ENCODE measurements at regions not wholly inside any gene's neighbourhood (a gene's known extent, or its start where the extent isn't known, plus 50 kb on each side); places are given as distances from the start of the nearest gene placed in this dataset.
"Not testable (repeated sequence)": the region's sequence is repeated elsewhere in the genome, so short reads cannot be mapped to it uniquely, and the experiment has no call there.

DNA sequence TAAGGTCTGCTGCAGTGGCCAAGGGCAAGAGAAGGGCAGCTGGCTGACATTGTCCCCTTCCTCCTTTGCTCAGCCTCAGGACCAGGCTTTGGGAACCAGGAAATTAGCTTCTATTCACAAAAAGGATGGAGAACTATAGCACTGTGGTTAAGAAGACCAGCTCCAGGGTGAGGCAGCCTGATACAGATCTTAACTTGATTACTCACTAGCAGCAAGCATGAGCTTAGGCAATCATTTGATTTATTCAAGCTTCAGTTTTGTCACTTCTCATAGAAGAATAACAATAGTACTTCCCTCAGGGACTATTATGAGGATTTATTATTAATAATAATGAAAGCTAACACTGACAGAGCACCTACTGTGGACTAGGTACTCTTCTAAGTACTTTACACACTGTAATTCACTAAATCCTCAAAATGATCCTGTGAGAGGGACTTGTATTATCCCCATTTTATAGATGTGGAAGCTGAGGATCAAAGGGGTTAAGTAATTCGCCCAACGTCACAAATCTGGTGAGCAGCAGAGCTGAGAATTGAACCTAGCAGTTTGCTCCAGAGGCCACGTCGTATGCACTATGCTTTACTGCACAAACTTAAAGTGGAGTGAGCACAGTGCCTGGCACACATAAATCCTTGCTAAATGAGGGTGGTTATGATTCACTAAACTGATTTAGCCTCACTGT, 130.4 kb upstream of the PAK3 start:
- no peak for DNase-seq (ENCODE audit: low read depth in 1 of 2, low spot score in 1 of 2)

- no peak for DNase-seq (ENCODE audit: low read depth in 1 of 2, low spot score in 1 of 2)
Observed at GRCh38 chrX:110964786-110965185, 131.2 kb upstream of the PAK3 start.

GRCh38 chrX:110962451-110962850, 133.5 kb upstream of the PAK3 start:
- no peak for DNase-seq (ENCODE audit: low read depth in 1 of 2, low spot score in 1 of 2)

DNA sequence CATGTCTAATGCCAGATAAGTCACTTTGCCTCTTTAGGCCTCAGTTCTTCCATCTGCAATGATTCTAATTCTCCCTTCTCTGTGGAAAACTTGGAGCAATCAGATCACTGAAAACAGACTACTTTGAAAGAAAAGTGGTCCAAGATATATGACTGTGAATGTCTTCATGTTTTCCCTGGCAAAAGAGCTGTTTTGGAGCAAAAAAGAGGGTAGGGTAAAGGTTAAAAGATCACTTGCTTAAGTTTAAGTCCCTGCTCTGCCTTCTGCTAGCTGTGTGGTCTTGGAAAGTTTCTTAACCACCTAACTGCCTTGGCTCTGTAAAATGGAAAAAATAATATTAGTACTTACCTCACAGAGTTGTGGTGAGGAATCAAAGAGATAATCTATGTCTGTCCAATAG, 140.3 kb upstream of the PAK3 start:
- no peak for DNase-seq (ENCODE audit: low read depth in 1 of 2, low spot score in 1 of 2)

DNA sequence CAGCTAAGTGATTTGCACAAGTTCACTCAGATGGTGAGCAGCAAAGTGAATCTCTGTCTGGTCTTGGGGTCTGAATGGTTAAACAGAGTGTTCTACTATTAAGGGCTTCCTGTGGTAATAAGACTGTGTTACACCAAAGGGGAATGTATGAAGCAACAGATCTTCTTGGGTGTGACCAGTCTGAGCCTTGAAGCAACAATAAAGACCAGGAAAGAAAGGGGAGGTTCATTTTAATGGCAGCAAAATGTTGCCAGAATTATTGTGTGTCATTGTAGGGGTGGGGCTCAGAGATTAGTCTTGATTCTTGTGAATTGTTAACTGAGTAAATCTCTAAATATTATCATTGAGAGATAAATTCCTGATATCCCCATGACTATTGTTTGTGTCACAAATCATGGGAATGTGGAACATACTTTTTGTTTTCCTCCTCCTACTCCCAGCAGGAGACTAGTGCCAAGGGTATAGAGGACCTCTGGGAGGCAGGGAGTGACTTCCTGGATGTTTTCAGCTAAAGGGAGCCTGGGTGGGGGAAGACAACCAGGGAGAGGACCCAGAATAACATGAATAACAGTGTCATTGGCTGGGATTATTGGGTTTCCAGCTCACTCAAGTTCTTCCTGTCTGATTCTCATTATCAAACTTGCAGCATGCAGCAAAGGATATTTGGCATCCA, 141.4 kb upstream of the PAK3 start:
- no peak for DNase-seq (ENCODE audit: low read depth in 1 of 2, low spot score in 1 of 2)

DNA sequence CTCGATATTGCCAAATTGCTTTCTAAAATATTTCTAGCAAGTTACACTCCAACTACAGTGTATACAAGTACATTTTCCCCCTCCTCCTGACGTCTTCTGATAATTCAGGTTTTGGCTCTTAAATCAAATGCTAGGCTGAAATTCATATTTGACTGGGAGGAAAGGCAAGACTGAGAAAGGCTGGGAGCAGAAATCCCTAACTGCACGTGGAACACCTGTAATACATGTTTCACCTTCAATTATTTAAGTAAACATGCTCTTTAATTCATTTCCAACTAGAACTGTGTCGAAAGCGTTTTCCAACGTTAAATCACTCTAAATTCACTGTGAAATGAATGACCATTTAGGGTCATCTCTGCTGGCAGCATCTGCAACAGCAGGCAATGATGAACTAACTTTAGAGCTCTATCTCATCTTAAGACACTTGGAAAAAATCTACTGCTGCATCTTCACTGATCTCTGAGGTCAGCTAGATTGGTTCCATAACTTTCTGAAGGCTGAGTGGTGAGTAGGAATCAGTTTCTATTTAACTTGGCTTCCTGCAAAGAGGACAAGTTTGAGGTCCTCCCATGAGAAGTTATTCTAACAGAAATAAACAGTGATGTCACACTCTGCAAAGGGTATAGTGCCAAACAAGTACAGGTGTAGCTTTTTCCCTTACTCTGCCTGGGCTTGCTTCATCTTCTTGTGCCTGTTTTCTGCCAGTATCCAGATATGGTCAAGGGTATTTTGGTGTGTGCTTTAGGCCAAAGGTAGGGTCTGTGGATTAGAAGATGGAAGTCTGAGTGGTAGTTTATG, 144.3 kb upstream of the PAK3 start:
- no peak for DNase-seq (ENCODE audit: low read depth in 1 of 2, low spot score in 1 of 2)

DNA sequence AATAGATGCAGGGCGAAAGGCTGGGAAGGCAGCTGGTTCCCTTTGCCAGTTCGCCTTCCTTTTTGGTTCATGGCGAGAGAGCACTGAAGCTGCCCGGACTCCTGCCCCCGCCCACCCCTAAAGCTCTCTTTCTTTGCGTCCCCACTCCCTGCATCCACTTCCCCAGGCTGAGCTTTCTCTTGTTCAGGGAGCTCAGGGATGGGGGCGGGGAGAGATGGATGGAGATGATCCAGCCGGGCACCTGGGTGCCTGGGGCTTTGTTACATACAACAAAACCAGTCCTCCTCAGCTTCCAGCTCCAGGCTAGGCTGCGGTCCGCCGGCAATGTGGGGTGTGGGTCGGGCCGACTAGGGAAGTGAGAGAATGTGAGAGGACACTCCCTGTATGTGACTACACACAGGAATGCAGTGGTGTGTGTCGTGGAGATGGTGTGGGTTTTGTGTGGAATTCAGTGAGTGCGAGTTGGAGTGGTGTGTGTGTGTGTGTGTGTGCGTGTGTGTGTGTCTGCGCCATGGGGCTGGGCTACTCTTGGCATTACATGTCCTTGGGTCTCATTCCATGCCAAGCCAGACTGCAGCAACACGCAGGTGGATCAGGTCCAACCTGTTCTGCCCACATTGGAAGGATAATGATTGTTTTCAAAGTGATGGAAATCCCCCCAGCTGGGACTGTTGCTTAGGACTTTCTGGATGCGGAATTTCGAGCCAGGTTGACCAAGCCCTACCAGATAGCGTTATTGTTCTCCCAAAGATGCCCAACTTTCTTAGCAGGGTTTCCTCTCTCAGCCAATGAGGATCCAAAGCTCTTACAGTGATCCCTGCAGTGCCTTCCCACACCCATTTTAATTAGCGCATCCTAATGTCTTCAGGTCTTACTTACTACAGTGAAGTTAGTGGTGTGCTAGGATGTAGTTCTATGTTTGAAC, 149.4 kb upstream of the CHRDL1 start:
- DNase-seq (ENCODE audit: low read depth in 1 of 2, low spot score in 1 of 2), result no peak

DNA sequence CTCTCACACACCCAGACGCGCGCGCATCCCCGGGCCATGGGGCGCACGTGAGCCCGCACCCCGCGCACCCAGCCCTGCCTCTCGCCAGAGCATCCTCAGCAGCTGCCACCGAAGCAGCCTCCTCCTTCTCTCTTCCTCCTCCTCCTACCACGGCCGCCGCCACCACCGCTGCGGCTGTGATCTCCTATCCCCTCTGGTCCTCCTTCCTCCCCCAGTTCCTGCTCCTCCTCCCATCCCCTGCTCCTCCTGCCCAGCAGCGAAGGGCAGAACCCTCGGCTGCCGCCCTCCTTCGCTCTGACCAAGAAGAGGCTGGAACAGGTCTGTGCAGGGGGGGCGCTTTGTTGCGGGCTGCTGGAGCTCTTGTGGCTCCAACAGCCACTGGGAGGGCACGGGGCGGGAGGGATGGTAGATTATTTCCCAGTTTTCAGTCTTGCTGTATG, 148.7 kb upstream of the CHRDL1 start:
- no peak for DNase-seq (ENCODE audit: low read depth in 1 of 2, low spot score in 1 of 2)

DNA sequence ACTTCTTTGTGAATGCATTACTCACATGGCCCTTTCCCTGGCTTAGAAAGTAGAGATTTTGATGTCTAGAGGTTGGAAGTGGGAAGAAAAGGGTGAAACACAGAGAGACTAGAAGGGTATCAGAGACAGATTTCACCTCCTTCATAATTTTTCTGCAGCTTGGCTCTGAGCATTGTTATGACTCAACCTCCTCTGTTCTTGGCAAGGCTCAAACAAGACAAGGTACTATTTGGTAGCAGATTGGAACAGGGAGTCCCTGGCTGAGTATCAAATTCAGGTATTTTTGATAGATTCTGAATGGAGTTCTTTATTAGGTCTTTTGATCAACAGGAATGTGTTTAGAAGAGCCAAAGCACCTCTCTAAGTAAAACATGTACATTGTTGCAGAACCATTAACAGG, 146.3 kb upstream of the CHRDL1 start:
- no peak for DNase-seq (ENCODE audit: low read depth in 1 of 2, low spot score in 1 of 2)

DNA sequence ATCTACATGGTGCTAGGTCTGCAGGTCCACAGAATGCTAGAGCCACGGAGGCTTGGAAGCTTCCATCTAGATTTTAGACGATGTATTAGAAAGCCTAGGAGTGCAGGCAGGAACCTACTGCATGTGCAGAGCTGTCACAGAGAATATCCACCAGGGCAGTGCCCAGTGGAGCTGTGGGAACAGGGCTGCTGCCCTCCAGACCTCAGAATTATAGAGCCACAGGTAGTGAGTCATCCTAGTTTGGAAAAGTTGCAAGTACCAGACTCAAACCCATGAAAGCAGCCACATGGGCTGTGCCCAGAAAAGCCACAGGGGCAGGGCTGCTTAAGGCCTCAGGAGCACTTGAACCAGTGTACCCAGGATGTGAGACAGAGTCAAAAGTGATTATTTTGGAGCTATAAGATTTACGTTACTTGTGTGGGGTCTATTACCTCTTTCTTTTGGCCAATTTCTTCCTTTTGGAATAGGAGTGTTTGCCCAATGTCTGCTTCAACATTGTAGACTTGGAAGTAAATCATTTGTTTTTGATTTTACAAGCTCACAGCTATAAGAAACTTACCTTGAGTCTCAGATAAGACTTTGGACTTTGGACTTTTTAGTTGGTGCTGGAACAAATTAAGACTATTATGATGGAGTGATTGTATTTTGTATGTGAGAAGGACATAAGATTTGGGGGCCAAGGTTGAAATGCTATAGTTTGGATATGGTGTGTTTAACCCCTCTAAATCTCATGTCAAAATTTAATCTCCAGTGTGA, 143.5 kb upstream of the CHRDL1 start:
- no peak for DNase-seq (ENCODE audit: low read depth in 1 of 2, low spot score in 1 of 2)

DNA sequence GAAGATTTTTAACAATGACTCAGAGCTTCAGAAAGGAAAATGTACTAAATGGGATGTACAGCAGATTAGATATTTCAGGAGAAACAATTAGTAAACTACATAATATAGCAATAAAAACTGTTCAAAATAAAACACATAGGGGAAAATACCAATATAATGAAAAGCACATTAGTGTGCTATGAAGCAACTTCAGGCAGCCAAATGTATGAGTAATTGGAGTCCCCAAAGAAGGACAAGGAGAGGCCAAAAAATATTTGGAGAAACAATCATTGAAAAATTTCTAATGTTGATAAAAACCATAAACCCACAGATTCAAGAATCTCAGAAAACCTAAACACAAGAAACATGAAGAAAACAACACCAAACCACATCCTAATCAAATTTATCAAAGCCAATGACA, 129.3 kb upstream of the CHRDL1 start:
- DNase-seq (ENCODE audit: low read depth in 1 of 2, low spot score in 1 of 2), result no peak

DNA sequence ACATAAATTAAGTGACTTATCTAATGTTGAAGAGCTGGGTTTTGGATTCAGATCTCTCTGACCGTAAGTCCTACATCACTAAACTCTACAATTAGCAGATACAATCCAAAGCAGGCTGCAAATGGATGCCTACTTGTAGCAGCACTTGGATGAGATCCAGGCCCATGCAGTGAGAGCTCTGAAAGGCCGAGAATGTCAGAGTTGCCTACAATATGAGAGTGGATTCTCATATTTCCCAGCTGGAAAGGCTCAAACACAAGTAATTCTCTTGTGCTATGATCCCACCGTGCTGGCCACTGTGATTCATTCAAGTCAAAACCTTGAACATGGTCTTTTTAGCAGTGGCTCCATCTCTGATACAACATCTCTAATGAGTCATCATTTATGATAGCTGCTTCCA, 125.4 kb upstream of the CHRDL1 start:
- DNase-seq (ENCODE audit: low read depth in 1 of 2, low spot score in 1 of 2), result no peak

- no peak for DNase-seq (ENCODE audit: low read depth in 1 of 2, low spot score in 1 of 2)
Observed at GRCh38 chrX:110915570-110915969, 120.0 kb upstream of the CHRDL1 start.

- no peak for DNase-seq (ENCODE audit: low read depth in 1 of 2, low spot score in 1 of 2)
Observed at GRCh38 chrX:110915111-110915510, 119.5 kb upstream of the CHRDL1 start.

- DNase-seq (ENCODE audit: low read depth in 1 of 2, low spot score in 1 of 2), result no peak
Observed at GRCh38 chrX:110914281-110914680, 118.7 kb upstream of the CHRDL1 start.

DNA sequence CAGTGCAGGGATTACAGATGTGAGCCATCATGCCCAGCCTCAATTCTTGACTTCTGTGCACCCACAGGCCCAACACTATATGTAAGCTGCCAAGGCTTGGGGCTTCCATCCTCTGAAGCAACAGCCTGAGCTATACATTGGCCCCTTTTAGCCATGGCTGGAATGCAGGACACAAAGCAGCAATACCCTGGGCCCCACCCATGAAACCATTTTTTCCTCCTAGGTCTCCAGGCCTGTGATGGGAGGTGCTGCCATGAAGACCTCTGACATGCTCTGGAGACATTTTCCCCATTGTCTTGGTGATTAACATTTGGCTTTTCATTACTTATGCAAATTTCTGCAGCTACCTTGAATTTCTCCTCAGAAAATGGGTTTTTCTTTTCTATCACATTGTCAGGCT, 109.1 kb upstream of the CHRDL1 start:
- DNase-seq (ENCODE audit: low read depth in 1 of 2, low spot score in 1 of 2), result not testable (repeated sequence)

DNA sequence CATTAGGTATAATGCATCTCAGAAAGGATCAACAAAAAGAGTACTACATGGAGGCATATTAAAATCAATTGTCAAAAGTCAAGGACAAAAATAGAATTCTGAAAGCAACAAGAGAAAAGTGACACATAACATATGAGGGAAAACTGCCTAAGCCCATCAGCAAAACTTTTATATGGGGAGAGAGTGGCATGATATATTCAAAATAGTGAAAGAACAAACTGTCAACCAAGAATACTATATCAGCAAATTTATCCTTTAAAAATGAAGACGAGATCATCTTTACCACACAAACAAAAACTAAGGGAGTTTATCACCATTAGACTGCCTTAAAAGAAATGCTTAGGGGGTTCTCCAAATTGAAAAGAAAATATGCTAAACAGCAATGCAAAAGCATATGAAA, 86.4 kb upstream of the CHRDL1 start:
- no peak for DNase-seq (ENCODE audit: low read depth in 1 of 2, low spot score in 1 of 2)

DNA sequence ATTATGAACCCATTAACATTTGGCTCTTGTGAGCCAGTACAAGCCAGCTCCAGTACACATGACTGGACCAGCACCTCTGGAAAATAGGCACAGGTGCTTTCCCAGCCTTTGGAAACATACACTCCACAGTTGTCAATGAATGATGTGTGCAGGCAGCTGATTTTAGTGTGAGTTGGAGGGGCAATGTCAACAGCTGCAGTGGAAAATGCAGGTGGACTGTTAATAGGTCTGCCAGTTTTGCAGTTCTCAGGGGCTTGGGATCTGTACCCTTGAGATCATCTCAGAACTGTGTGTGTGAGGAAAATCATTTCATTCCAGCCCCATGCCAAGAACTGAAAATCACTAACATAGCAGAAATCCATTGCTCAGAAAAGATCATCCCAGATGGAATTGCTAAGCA, 81.7 kb upstream of the CHRDL1 start:
- DNase-seq (ENCODE audit: low read depth in 1 of 2, low spot score in 1 of 2), result no peak

DNA sequence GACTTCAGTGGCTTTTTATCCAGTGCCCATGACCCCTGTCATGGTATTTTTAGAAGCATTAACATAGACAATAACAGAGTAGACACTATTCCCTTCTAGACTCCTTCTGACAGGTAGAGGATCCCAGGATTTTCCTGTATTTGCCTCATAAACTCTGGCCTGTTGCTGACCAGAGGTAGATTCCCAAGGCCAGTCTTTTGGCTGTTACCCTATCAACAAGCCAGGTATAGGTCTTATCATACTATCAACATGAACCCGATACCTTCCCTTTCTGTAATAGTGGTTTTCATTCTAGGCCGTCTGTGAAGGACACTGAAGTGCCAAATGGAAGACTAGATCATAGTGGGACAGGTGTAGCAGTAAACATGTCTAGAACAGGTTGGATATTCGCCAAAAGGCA, 76.2 kb upstream of the CHRDL1 start:
- DNase-seq (ENCODE audit: low read depth in 1 of 2, low spot score in 1 of 2), result no peak

- DNase-seq (ENCODE audit: low read depth in 1 of 2, low spot score in 1 of 2), result no peak
Observed at GRCh38 chrX:110866421-110866820, 70.8 kb upstream of the CHRDL1 start.

Measured in stimulated activated CD4-positive, alpha-beta T cell treated with anti-CD3 and anti-CD28 coated beads, Interleukin-15, amount 100 ng/mL, for 1 hour (primary cell).